ENCODE measurements at regions not wholly inside any gene's neighbourhood (a gene's known extent, or its start where the extent isn't known, plus 50 kb on each side); places are given as distances from the start of the nearest gene placed in this dataset.

GRCh38 chr1:224791362-224791941, 138.0 kb upstream of the DNAH14 start:
- H3K27ac ChIP-seq: no peak overlapping the region
- no peak for TF ChIP-seq ZFX (IDR thresholded peaks at IDR 0.05)
- TF ChIP-seq CTCF (conservative IDR thresholded peaks at IDR 0.05): no peak

GRCh38 chr1:224795591-224795990, 133.9 kb upstream of the DNAH14 start:
- no peak for TF ChIP-seq CTCF (conservative IDR thresholded peaks at IDR 0.05)
- no peak for TF ChIP-seq ZFX (IDR thresholded peaks at IDR 0.05)
- no peak overlapping the region for H3K27ac ChIP-seq

DNA sequence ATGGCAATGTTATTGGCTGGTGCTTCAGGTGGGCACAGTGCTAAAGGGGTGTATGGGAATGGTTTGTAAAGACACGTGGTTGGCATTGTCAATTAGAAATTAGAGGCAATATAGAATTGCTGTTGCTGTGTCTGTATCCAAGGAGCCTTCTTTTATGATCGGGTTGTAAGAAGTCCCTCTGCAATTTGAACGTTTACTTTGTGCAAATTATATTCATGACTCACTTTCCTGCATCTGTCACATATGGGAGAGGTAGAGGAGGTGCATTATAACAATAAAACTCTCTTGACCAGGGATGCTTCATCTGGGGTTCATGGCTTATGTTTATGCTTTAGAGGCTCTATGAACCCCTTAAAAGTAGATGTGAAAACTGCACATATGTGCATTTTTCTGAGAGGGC, 130.4 kb upstream of the DNAH14 start:
- no peak for TF ChIP-seq CTCF (conservative IDR thresholded peaks at IDR 0.05)
- TF ChIP-seq ZFX (IDR thresholded peaks at IDR 0.05): no peak
- H3K27ac ChIP-seq: no peak overlapping the region

DNA sequence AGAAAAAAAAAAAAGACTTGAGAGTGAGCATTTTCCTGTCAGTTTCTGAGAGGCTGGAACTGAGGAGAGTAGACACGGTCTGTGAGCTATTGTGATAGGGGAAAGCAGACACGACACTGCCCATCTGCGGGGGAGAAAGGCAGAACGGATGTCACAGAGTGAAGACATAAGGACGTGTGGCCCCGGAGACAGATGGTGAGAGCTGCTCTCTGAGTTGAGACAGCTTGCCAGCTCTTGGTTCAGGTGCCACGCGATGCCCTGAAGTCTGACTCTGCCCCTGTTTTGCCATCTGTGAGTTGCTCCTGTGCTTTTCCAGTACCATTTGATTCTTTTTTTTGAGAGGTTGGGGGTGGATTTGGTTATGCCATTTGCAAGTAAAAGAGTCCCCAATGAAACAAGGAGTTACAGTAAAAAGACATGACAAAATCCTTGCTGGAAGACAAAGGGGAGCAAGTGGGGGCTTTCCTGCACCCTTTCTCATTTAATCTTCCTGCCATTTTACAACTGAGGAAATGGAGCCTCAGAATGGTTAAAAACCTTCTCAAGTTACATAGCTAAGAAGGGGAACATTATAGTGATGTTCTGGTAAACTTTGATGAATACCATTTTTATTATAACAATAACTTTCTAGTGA, 128.9 kb upstream of the DNAH14 start:
- TF ChIP-seq ZFX (IDR thresholded peaks at IDR 0.05): no peak
- no peak for TF ChIP-seq CTCF (conservative IDR thresholded peaks at IDR 0.05)
- H3K27ac ChIP-seq: no peak overlapping the region

DNA sequence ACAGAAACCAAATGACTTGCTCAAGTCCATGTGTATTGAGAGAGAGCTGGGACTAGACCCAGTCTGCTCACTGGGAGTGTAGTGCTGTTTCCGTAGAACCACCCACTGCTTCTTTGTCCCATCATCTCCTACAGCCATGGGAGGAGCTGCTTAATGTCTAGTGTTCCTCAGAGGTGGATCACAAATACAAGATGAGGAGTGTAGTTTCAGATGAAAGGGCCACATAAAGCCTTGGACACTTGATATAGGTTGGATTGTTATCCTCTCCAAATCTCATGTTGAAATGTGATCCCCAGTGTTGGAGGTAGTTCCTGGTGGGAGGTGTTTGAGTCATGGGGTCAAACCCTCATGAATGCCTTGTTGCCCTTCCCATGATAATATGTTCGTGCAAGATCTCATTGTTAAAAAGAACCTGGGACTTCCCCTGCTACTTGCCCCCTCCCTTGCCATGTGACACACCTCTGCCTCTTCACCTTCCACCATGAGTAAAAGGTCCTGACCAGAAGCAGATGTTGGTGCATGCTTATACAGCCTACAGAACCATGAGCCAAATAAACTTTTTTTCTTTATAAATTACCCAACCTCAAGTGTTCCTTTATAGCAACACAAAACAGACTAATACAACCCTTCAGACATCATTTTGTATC, 127.5 kb upstream of the DNAH14 start:
- no peak overlapping the region for H3K27ac ChIP-seq
- TF ChIP-seq CTCF (conservative IDR thresholded peaks at IDR 0.05) (no peak), ZFX (IDR thresholded peaks at IDR 0.05) (no peak)

DNA sequence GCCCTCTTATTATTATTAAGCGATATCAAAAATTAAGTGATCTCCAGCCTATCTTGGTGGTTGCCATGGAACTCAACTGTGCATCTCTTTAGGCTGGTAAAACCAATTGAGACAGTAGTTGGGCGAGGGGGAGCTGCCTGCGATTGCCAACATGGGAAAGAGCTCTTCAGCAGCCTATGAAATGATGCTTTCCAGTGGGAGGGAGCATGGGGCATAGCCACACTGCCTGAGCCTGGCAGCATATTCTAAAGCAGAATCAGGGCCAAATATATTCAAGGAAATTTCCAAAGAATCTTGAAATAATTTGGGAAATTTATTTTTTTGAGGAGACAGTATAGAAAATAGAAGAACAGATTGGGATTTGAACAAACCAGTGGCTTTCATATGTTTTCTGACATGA, 126.9 kb upstream of the DNAH14 start:
- H3K27ac ChIP-seq: no peak overlapping the region
- TF ChIP-seq CTCF (conservative IDR thresholded peaks at IDR 0.05) (no peak), ZFX (IDR thresholded peaks at IDR 0.05) (no peak)

DNA sequence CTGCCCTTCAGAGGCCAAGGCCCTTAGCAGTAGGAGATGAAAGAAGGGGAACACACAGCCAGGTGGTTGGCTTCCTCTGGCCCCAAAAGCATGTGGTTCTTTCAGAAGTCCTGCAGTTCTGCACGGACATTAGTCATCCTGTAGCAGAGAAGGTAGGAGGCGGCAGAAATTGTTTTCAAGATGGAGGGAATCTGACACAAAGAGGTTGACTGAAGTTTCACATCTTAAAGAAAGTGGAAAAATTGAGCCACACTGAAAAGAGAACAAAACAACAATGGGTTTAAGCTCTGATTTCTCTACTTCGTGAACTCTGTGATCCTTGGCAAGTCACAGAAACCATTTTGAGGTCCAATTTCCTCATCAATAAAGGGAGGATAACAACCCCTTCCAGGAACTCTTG, 125.3 kb upstream of the DNAH14 start:
- TF ChIP-seq CTCF (conservative IDR thresholded peaks at IDR 0.05) (no peak), ZFX (IDR thresholded peaks at IDR 0.05) (no peak)
- no peak overlapping the region for H3K27ac ChIP-seq

All from C4-2B (cell line).